ENCODE measurements at regions not wholly inside any gene's neighbourhood (a gene's known extent, or its start where the extent isn't known, plus 50 kb on each side); places are given as distances from the start of the nearest gene placed in this dataset.

- Histone ChIP-seq H3K4me3 (ENCODE audit: low read length) (no peak overlapping the region), H3K9me3 (ENCODE audit: control insufficient read depth, insufficient read depth, low read length) (no peaks in the 10 kb centered on the region), H3K27me3 (ENCODE audit: control insufficient read depth, insufficient read depth, low read length) (no peaks in the 10 kb centered on the region), H3K27ac (ENCODE audit: low read length) (no peak overlapping the region), H3K4me1 (ENCODE audit: control insufficient read depth, insufficient read depth, low read length) (no peaks in the 10 kb centered on the region), H3K36me3 (ENCODE audit: control insufficient read depth, insufficient read depth, low read length) (no peaks in the 10 kb centered on the region)
- intact Hi-C loops (cut with micrococcal nuclease): no loop called here
- H3K4me3 Mint-ChIP-seq: no peak overlapping the region
- no peak for TF ChIP-seq CTCF (IDR thresholded peaks at IDR 0.05)
- no peak overlapping the region for H3K27ac Mint-ChIP-seq
- DNase-seq: no peak
- no peak for ATAC-seq
- no peaks in the 10 kb centered on the region for H3K4me1 Mint-ChIP-seq
- no peaks in the 10 kb centered on the region for H3K9me3 Mint-ChIP-seq
- no peaks in the 10 kb centered on the region for H3K27me3 Mint-ChIP-seq (ENCODE audit: low read depth in 2 of 2)
- no peaks in the 10 kb centered on the region for H3K36me3 Mint-ChIP-seq
Observed at GRCh38 chr10:60605476-60605875, 172.8 kb upstream of the CDK1 start.

GRCh38 chr10:60604342-60604741 lies 173.9 kb upstream of the CDK1 start:
- 93% methylated on average over 1 of the region's 1 CpG for WGBS (ENCODE audit: insufficient coverage)

GRCh38 chr10:60597513-60597912 lies 180.8 kb upstream of the CDK1 start:
- H3K4me3 Mint-ChIP-seq: no peak overlapping the region
- peaks cover 0 to 5% of the 10 kb centered on the region in 2 donors for H3K27me3 Mint-ChIP-seq (ENCODE audit: low read depth in 2 of 2)
- H3K9me3 Mint-ChIP-seq: no peaks in the 10 kb centered on the region
- H3K4me1 Mint-ChIP-seq: no peaks in the 10 kb centered on the region
- Histone ChIP-seq H3K4me1 (ENCODE audit: control insufficient read depth, insufficient read depth, low read length) (no peaks in the 10 kb centered on the region), H3K27me3 (ENCODE audit: control insufficient read depth, insufficient read depth, low read length) (no peaks in the 10 kb centered on the region), H3K9me3 (ENCODE audit: control insufficient read depth, insufficient read depth, low read length) (no peaks in the 10 kb centered on the region), H3K27ac (ENCODE audit: low read length) (no peak overlapping the region), H3K36me3 (ENCODE audit: control insufficient read depth, insufficient read depth, low read length) (no peaks in the 10 kb centered on the region), H3K4me3 (ENCODE audit: low read length) (no peak overlapping the region)
- DNase-seq (no peak), ATAC-seq (no peak)
- intact Hi-C loops (cut with micrococcal nuclease): no loop called here
- 85% methylated on average over 1 of the region's 1 CpG for WGBS (ENCODE audit: insufficient coverage)
- no peaks in the 10 kb centered on the region for H3K36me3 Mint-ChIP-seq
- H3K27ac Mint-ChIP-seq: no peak overlapping the region
- no peak for TF ChIP-seq CTCF (IDR thresholded peaks at IDR 0.05)

More at GRCh38 chr10:60604342-60604741, 173.9 kb upstream of the CDK1 start:
- Histone ChIP-seq H3K27me3 (ENCODE audit: control insufficient read depth, insufficient read depth, low read length) (no peaks in the 10 kb centered on the region), H3K36me3 (ENCODE audit: control insufficient read depth, insufficient read depth, low read length) (no peaks in the 10 kb centered on the region), H3K4me3 (ENCODE audit: low read length) (no peak overlapping the region), H3K4me1 (ENCODE audit: control insufficient read depth, insufficient read depth, low read length) (no peaks in the 10 kb centered on the region), H3K27ac (ENCODE audit: low read length) (no peak overlapping the region), H3K9me3 (ENCODE audit: control insufficient read depth, insufficient read depth, low read length) (no peaks in the 10 kb centered on the region)
- ATAC-seq (no peak), DNase-seq (no peak)
- intact Hi-C loops (cut with micrococcal nuclease): no loop called here
- Mint-ChIP-seq H3K27ac (no peak overlapping the region), H3K4me3 (no peak overlapping the region), H3K27me3 (ENCODE audit: low read depth in 2 of 2) (no peaks in the 10 kb centered on the region), H3K4me1 (no peaks in the 10 kb centered on the region), H3K9me3 (no peaks in the 10 kb centered on the region), H3K36me3 (no peaks in the 10 kb centered on the region)
- no peak for TF ChIP-seq CTCF (IDR thresholded peaks at IDR 0.05)

GRCh38 chr10:60595852-60596251 lies 182.4 kb upstream of the CDK1 start:
- H3K9me3 Mint-ChIP-seq: no peaks in the 10 kb centered on the region
- no peak overlapping the region for H3K27ac Mint-ChIP-seq
- DNase-seq (no peak), ATAC-seq (no peak)
- no peak overlapping the region for H3K27ac ChIP-seq (ENCODE audit: low read length)
- H3K4me1 Mint-ChIP-seq: no peaks in the 10 kb centered on the region
- H3K4me1 ChIP-seq (ENCODE audit: control insufficient read depth, insufficient read depth, low read length): no peaks in the 10 kb centered on the region
- H3K36me3 Mint-ChIP-seq: no peaks in the 10 kb centered on the region
- no peak for TF ChIP-seq CTCF (IDR thresholded peaks at IDR 0.05)
- intact Hi-C loops (cut with micrococcal nuclease): no loop called here
- WGBS (ENCODE audit: insufficient coverage): 93% methylated on average over 1 of the region's 3 CpGs
- H3K4me3 ChIP-seq (ENCODE audit: low read length): no peak overlapping the region
- H3K36me3 ChIP-seq (ENCODE audit: control insufficient read depth, insufficient read depth, low read length): no peaks in the 10 kb centered on the region
- H3K27me3 Mint-ChIP-seq (ENCODE audit: low read depth in 2 of 2): peaks cover 0 to 5% of the 10 kb centered on the region in 2 donors
- H3K4me3 Mint-ChIP-seq: no peak overlapping the region
- no peaks in the 10 kb centered on the region for H3K9me3 ChIP-seq (ENCODE audit: control insufficient read depth, insufficient read depth, low read length)
- H3K27me3 ChIP-seq (ENCODE audit: control insufficient read depth, insufficient read depth, low read length): no peaks in the 10 kb centered on the region

Measured in natural killer cell (primary cell).